Suprapubic skin (tissue), 4 donors: ENCODE measurements at regions not wholly inside any gene's neighbourhood (a gene's known extent, or its start where the extent isn't known, plus 50 kb on each side); places are given as distances from the start of the nearest gene placed in this dataset.
A peak's percentile ranks its signal among the peaks of the same experiment; 100 is the strongest.

Source experiments
- DNase-seq, 2 donors: peaks; one replicate each; pipeline ENCODE4 v3.0.0-alpha.2; 2019; ENCODE audit warnings: low spot score in 2 of 2
- H3K27ac ChIP-seq: fragments of 200-600 bp; sonication (generic); one replicate; pipeline ENCODE4 v1.5.1; 2019
- H3K27me3 ChIP-seq: fragments of 200-600 bp; sonication (generic); one replicate; pipeline ENCODE4 v1.5.1; 2019
- H3K36me3 ChIP-seq: fragments of 200-600 bp; sonication (generic); one replicate; pipeline ENCODE4 v1.5.1; 2019
- H3K4me1 ChIP-seq: fragments of 200-600 bp; sonication (generic); one replicate; pipeline ENCODE4 v1.5.1; 2019
- H3K4me3 ChIP-seq: fragments of 200-600 bp; sonication (generic); one replicate; pipeline ENCODE4 v1.5.1; 2019; ENCODE audit warnings: mild to moderate bottlenecking
- H3K9me3 ChIP-seq: fragments of 200-600 bp; sonication (generic); one replicate; pipeline ENCODE4 v1.5.1; 2019
- EP300 ChIP-seq: sonication (generic); formaldehyde crosslinking; IDR thresholded peaks from one replicate; pipeline ENCODE4 v1.6.1; 2017; ENCODE audit warnings: antibody characterized with exemption
- POLR2A ChIP-seq, 2 donors: fragments of 450-650 bp; IDR thresholded peaks; one replicate each; pipeline ENCODE4 v1.6.1; 2017; ENCODE audit warnings: antibody characterized with exemption in 2 of 2, mild to moderate bottlenecking in 2 of 2, moderate library complexity in 2 of 2
- POLR2AphosphoS5 ChIP-seq, 3 donors: sonication (generic); formaldehyde crosslinking; IDR thresholded peaks; one replicate each; pipeline ENCODE4 v1.6.1; 2017; ENCODE audit warnings: antibody characterized with exemption in 3 of 3
- WGBS: methylation state at CpG from one replicate; pipeline ENCODE4 v1.1.5; 2018; 5-methylcytosine and 5-hydroxymethylcytosine counted together
- TF ChIP-seq, protein P1 (sequence below), 2 donors: fragments of 200-600 bp in 1 of 2; fragments of 450-650 bp in 1 of 2; sonication (generic) in 1 of 2; IDR thresholded peaks; one replicate each; pipeline ENCODE4 v1.5.1; 2016 to 2019; ENCODE audit warnings: antibody characterized with exemption in 2 of 2, mild to moderate bottlenecking in 1 of 2, moderate library complexity in 1 of 2

DNA sequence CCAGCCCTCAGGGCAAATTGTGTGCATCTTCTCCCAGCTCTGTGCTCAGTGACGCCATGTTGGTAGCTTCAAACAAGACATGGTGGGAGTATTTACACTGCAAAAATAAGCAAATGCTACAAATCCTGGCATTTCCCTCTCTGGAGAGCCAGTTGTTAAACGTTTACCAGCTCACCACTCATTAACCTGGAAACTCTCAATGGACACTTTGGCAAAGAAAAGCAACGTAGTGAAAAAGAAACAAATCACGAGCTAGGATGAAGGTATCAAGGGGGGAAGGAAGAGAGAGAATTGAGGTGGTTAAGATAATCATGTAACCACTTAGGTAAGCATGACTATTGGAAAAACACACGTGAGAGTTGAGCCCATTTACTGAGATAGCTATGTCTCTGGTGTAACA, 72.5 kb downstream of the MRPS30 start:
- Histone ChIP-seq H3K27ac (no peak overlapping the region), H3K4me3 (no peak overlapping the region), H3K9me3 (no peaks in the 10 kb centered on the region), H3K4me1 (no peaks in the 10 kb centered on the region), H3K27me3 (no peaks in the 10 kb centered on the region), H3K36me3 (no peaks in the 10 kb centered on the region)
- DNase-seq: no peak
- 80% methylated on average over 5 of the region's 5 CpGs for WGBS
- no peak for TF ChIP-seq POLR2AphosphoS5 (IDR thresholded peaks at IDR 0.05)
- TF ChIP-seq, protein P1, sequence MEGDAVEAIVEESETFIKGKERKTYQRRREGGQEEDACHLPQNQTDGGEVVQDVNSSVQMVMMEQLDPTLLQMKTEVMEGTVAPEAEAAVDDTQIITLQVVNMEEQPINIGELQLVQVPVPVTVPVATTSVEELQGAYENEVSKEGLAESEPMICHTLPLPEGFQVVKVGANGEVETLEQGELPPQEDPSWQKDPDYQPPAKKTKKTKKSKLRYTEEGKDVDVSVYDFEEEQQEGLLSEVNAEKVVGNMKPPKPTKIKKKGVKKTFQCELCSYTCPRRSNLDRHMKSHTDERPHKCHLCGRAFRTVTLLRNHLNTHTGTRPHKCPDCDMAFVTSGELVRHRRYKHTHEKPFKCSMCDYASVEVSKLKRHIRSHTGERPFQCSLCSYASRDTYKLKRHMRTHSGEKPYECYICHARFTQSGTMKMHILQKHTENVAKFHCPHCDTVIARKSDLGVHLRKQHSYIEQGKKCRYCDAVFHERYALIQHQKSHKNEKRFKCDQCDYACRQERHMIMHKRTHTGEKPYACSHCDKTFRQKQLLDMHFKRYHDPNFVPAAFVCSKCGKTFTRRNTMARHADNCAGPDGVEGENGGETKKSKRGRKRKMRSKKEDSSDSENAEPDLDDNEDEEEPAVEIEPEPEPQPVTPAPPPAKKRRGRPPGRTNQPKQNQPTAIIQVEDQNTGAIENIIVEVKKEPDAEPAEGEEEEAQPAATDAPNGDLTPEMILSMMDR (IDR thresholded peaks at IDR 0.05): no peak
- no peak for TF ChIP-seq EP300
- TF ChIP-seq POLR2A (IDR thresholded peaks at IDR 0.05): no peak

DNA sequence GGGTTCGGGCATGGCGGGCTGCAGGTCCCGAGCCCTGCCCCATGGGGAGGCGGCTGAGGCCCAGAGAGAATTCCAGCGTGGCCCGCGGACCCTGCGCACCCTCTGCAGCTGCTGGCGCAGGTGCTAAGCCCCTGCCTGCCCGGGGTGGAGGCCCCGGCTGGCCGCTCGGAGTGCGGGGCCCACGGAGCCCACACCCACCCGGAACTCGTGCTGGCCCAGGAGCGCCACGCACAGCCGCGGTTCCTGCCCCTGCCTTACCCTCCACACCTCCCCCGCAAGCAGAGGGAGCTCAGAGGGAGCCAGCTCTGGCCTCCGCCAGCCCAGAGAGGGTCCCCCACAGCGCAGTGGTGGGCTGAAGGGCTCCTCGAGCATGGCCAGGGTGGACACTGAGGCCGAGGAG, 75.3 kb downstream of the MRPS30 start:
- Histone ChIP-seq H3K27ac (no peak overlapping the region), H3K9me3 (no peaks in the 10 kb centered on the region), H3K36me3 (no peaks in the 10 kb centered on the region), H3K4me3 (no peak overlapping the region), H3K4me1 (no peaks in the 10 kb centered on the region), H3K27me3 (no peaks in the 10 kb centered on the region)
- peak in 1 of 2 donors; percentile 72 for DNase-seq
- WGBS: 89% methylated on average over 6 of the region's 26 CpGs
- no peak for TF ChIP-seq POLR2AphosphoS5 (IDR thresholded peaks at IDR 0.05)
- TF ChIP-seq POLR2A (IDR thresholded peaks at IDR 0.05): no peak
- TF ChIP-seq, protein P1 (IDR thresholded peaks at IDR 0.05): no peak

DNA sequence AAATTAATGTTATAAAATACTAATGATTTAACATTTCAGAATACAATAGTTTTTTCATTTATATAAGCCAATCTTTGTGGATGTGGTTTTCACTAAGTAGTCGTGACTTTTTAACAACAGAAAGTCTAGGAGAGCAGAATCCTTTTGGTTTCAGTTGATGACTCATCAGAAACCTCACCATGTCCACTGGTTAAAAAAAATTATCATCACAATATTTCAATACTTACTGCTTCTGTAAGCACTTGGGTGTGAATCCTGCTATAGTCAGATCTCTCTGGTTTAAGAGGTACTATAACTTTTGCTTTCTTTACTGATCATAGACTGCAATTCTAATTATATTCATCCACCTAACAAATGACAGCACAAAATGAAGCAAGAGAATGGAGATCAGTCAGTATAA, 77.2 kb downstream of the MRPS30 start:
- no peak overlapping the region for H3K4me3 ChIP-seq
- WGBS: 41% methylated on average over 1 of the region's 1 CpG
- H3K4me1 ChIP-seq: no peaks in the 10 kb centered on the region
- TF ChIP-seq EP300 (no peak), POLR2AphosphoS5 (IDR thresholded peaks at IDR 0.05) (no peak), POLR2A (IDR thresholded peaks at IDR 0.05) (no peak)
- no peaks in the 10 kb centered on the region for H3K27me3 ChIP-seq
- H3K27ac ChIP-seq: no peak overlapping the region
- DNase-seq: no peak
- no peaks in the 10 kb centered on the region for H3K9me3 ChIP-seq
- H3K36me3 ChIP-seq: no peaks in the 10 kb centered on the region

DNA sequence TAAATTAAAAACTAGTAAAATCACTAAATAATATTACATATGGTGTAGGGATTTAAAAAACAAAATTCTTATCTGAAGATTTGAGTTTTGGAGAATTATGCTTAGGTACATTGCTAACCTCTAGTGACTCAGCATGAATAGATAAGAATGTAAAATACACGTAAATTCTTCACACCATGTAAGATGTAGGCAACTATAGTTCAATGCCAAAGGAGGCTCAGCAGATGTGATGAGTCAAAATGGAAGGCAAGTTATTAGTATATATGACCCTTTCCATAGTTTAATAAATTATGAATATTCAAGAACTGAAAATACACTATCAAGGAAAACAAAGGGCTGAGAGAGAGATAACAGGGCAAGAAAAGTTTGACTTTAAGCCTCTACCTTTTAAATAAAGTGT, 79.0 kb downstream of the MRPS30 start:
- 77% methylated on average over 1 of the region's 1 CpG for WGBS
- no peaks in the 10 kb centered on the region for H3K36me3 ChIP-seq
- no peak for TF ChIP-seq POLR2AphosphoS5 (IDR thresholded peaks at IDR 0.05)
- no peak for TF ChIP-seq EP300
- TF ChIP-seq, protein P1 (IDR thresholded peaks at IDR 0.05): no peak
- no peak for TF ChIP-seq POLR2A (IDR thresholded peaks at IDR 0.05)

DNA sequence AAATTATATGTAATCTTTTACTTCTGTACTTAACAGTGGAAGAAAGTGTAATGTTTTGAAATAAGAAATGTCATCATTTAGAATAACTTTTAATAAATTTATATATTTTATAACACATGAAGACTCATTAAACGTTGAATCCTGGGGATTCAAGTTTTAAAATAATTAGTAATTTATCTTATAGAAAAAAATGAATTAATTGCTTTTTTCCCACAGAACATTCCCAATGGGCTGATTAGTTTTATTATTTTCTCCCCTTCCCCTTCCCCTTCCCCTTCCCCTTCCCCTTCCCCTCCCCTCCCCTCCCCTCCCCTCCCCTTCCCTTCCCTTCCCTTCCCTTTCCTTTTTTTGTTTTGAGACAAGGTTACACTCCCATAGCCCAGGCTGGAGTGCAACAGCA, 79.7 kb downstream of the MRPS30 start:
- H3K36me3 ChIP-seq: no peaks in the 10 kb centered on the region
- no peaks in the 10 kb centered on the region for H3K27me3 ChIP-seq
- TF ChIP-seq EP300: no peak
- TF ChIP-seq POLR2A (IDR thresholded peaks at IDR 0.05): no peak
- TF ChIP-seq, protein P1 (IDR thresholded peaks at IDR 0.05): no peak
- TF ChIP-seq POLR2AphosphoS5 (IDR thresholded peaks at IDR 0.05): no peak
- H3K4me1 ChIP-seq: no peaks in the 10 kb centered on the region
- WGBS: 90% methylated on average over 1 of the region's 1 CpG
- DNase-seq: no peak
- H3K4me3 ChIP-seq: no peak overlapping the region
- no peaks in the 10 kb centered on the region for H3K9me3 ChIP-seq
- H3K27ac ChIP-seq: no peak overlapping the region

More for the DNA sequence above, 79.0 kb downstream of the MRPS30 start:
- Histone ChIP-seq H3K4me3 (no peak overlapping the region), H3K4me1 (no peaks in the 10 kb centered on the region), H3K9me3 (no peaks in the 10 kb centered on the region), H3K27me3 (no peaks in the 10 kb centered on the region), H3K27ac (no peak overlapping the region)
- DNase-seq: no peak

DNA sequence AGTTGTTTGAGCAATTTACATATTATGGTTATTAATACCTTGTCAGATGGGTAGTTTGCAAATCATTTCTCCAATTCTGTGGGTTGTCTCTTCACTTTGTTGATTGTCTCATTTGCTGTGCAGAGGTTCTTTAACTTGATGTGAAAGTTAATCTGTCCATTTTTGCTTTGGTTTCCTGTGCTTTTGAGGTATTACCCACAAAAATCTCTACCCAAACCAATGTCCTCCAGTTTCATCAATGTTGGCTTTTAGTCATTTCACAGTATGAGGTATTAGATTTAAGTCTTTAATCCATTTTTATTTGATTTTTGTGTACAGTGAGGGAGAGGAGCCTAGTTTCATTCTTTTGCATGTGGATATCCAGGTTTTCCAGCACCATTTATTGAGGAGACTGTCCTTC, 82.4 kb downstream of the MRPS30 start:
- H3K9me3 ChIP-seq: no peaks in the 10 kb centered on the region
- no peak for DNase-seq
- H3K27me3 ChIP-seq: no peaks in the 10 kb centered on the region
- no peaks in the 10 kb centered on the region for H3K36me3 ChIP-seq
- no peak overlapping the region for H3K4me3 ChIP-seq
- no peaks in the 10 kb centered on the region for H3K4me1 ChIP-seq
- TF ChIP-seq POLR2A (IDR thresholded peaks at IDR 0.05) (no peak), POLR2AphosphoS5 (IDR thresholded peaks at IDR 0.05) (no peak), EP300 (no peak)
- TF ChIP-seq, protein P1 (IDR thresholded peaks at IDR 0.05): no peak
- no peak overlapping the region for H3K27ac ChIP-seq
